ENCODE measurements at regions not wholly inside any gene's neighbourhood (a gene's known extent, or its start where the extent isn't known, plus 50 kb on each side); places are given as distances from the start of the nearest gene placed in this dataset.

DNA sequence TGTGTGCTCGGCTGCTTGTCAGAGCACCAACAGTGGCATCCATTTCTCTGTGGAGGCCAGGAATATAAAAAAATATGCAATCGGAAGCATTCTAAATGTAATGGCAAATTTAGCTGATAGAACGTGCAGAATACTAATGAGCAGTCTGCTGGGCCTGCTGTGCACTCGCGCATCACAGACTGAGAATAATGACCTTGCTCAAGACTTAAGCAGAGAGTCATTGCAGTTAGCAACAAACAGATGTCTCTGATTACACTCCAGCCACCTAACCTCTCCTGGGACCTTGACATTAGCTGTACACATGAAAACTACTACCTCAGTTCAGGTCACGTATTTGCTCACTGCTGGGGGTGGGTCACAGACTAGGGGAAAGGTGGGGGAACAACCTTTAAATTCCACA is 269.2 kb upstream of the DAAM1 start:
- TF ChIP-seq, protein P1, sequence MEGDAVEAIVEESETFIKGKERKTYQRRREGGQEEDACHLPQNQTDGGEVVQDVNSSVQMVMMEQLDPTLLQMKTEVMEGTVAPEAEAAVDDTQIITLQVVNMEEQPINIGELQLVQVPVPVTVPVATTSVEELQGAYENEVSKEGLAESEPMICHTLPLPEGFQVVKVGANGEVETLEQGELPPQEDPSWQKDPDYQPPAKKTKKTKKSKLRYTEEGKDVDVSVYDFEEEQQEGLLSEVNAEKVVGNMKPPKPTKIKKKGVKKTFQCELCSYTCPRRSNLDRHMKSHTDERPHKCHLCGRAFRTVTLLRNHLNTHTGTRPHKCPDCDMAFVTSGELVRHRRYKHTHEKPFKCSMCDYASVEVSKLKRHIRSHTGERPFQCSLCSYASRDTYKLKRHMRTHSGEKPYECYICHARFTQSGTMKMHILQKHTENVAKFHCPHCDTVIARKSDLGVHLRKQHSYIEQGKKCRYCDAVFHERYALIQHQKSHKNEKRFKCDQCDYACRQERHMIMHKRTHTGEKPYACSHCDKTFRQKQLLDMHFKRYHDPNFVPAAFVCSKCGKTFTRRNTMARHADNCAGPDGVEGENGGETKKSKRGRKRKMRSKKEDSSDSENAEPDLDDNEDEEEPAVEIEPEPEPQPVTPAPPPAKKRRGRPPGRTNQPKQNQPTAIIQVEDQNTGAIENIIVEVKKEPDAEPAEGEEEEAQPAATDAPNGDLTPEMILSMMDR (optimal IDR thresholded peaks at IDR 0.05 in 1 of 3, IDR thresholded peaks at IDR 0.05 in 1 of 3, conservative IDR thresholded peaks at IDR 0.05 in 1 of 3; ENCODE audit: extremely low read depth in 1 of 3, insufficient read depth in 2 of 3, low read length in 3 of 3), result no peak
- TF ChIP-seq EZH2 (IDR thresholded peaks at IDR 0.05; ENCODE audit: low read length), result no peak

Measured in keratinocyte (primary cell).